ENCODE measurements at regions not wholly inside any gene's neighbourhood (a gene's known extent, or its start where the extent isn't known, plus 50 kb on each side); places are given as distances from the start of the nearest gene placed in this dataset.
"Not testable (repeated sequence)": the region's sequence is repeated elsewhere in the genome, so short reads cannot be mapped to it uniquely, and the experiment has no call there.

DNA sequence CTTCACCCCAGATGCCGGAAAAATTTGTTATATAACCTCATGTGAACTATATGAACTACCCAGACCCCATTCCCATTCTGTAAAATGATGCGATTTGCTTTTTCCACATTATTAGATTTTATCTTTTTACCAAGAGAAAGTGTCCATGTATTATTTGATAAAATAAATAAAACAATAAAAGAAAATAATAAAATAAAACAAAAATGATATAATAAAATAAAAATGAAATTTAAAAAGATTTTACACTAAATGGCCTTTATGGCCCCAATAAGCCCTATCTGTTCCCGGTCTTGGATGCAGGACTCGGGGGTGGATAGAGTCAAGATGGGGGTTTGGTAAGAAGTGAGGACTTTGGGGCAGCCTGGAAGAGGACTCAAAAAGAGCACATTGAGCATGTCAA lies 357.2 kb downstream of the MATN1 start:
- Mint-ChIP-seq H3K4me1 (peaks cover 18% of the 10 kb centered on the region), H3K9me3 (no peaks in the 10 kb centered on the region), H3K36me3 (no peaks in the 10 kb centered on the region), H3K27me3 (ENCODE audit: insufficient read depth, low read depth) (peaks cover 7% of the 10 kb centered on the region), H3K27ac (no peak overlapping the region), H3K4me3 (no peak overlapping the region)
- H3K9ac ChIP-seq: no peak overlapping the region
- no peaks in the 10 kb centered on the region for H3K79me2 ChIP-seq (ENCODE audit: low read depth)
- H3K27ac ChIP-seq: no peak overlapping the region
- H4K20me1 ChIP-seq (ENCODE audit: low read depth): no peaks in the 10 kb centered on the region
- no peak overlapping the region for H3K4me3 ChIP-seq
- no peak overlapping the region for H3K4me2 ChIP-seq
- H3K36me3 ChIP-seq: no peaks in the 10 kb centered on the region
- H3K4me1 ChIP-seq: peaks cover 17% of the 10 kb centered on the region
- H3F3A ChIP-seq (ENCODE audit: low read depth): no peaks in the 10 kb centered on the region
- no peaks in the 10 kb centered on the region for H3K27me3 ChIP-seq
- no peaks in the 10 kb centered on the region for H3K9me3 ChIP-seq (ENCODE audit: low read depth)
- TF ChIP-seq, protein P1, sequence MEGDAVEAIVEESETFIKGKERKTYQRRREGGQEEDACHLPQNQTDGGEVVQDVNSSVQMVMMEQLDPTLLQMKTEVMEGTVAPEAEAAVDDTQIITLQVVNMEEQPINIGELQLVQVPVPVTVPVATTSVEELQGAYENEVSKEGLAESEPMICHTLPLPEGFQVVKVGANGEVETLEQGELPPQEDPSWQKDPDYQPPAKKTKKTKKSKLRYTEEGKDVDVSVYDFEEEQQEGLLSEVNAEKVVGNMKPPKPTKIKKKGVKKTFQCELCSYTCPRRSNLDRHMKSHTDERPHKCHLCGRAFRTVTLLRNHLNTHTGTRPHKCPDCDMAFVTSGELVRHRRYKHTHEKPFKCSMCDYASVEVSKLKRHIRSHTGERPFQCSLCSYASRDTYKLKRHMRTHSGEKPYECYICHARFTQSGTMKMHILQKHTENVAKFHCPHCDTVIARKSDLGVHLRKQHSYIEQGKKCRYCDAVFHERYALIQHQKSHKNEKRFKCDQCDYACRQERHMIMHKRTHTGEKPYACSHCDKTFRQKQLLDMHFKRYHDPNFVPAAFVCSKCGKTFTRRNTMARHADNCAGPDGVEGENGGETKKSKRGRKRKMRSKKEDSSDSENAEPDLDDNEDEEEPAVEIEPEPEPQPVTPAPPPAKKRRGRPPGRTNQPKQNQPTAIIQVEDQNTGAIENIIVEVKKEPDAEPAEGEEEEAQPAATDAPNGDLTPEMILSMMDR (IDR thresholded peaks at IDR 0.05): no peak
- TF ChIP-seq EZH2 (IDR thresholded peaks at IDR 0.05): no peak
- no peak for TF ChIP-seq EZH2phosphoT487 (IDR thresholded peaks at IDR 0.05)
- no peak overlapping the region for H2AFZ ChIP-seq (replicated peaks)
- no peak for DNase-seq (ENCODE audit: low spot score)

GRCh38 chr1:30365596-30365995 lies 357.8 kb downstream of the MATN1 start:
- Mint-ChIP-seq H3K9me3 (no peaks in the 10 kb centered on the region), H3K36me3 (no peaks in the 10 kb centered on the region), H3K27me3 (ENCODE audit: insufficient read depth, low read depth) (peaks cover 5% of the 10 kb centered on the region), H3K27ac (no peak overlapping the region), H3K4me1 (peaks cover 18% of the 10 kb centered on the region), H3K4me3 (no peak overlapping the region)
- TF ChIP-seq, protein P1 (IDR thresholded peaks at IDR 0.05): no peak
- no peak for TF ChIP-seq EZH2 (IDR thresholded peaks at IDR 0.05)
- TF ChIP-seq EZH2phosphoT487 (IDR thresholded peaks at IDR 0.05): no peak
- no peaks in the 10 kb centered on the region for H3K27me3 ChIP-seq
- H3K4me2 ChIP-seq: no peak overlapping the region
- H3K9ac ChIP-seq: no peak overlapping the region
- no peaks in the 10 kb centered on the region for H3F3A ChIP-seq (ENCODE audit: low read depth)
- H3K4me1 ChIP-seq: peaks cover 17% of the 10 kb centered on the region
- H3K79me2 ChIP-seq (ENCODE audit: low read depth): no peaks in the 10 kb centered on the region
- H2AFZ ChIP-seq (replicated peaks): no peak overlapping the region
- H3K9me3 ChIP-seq (ENCODE audit: low read depth): no peaks in the 10 kb centered on the region
- H3K36me3 ChIP-seq: no peaks in the 10 kb centered on the region
- no peaks in the 10 kb centered on the region for H4K20me1 ChIP-seq (ENCODE audit: low read depth)
- DNase-seq (ENCODE audit: low spot score): no peak
- no peak overlapping the region for H3K27ac ChIP-seq
- H3K4me3 ChIP-seq: no peak overlapping the region

DNA sequence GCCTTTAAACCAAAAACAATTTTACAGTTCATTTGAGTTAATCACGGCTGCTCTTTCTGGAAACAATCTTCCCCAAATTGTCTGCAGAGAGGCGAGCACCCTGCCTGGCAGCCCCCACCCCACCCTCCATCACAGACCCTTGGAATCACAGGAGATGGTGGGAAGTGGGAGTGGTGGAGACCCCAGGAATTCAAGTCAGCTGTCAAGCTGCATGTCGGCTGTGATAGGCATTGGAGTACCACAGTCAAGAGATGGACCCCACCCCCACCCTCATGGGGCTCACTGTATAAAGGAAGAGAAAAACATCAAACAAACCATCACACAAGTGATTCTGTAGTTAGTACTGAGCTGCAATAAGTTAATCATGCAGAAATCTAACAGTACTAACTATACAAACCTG lies 360.4 kb downstream of the MATN1 start:
- Histone ChIP-seq H3F3A (ENCODE audit: low read depth) (no peaks in the 10 kb centered on the region), H4K20me1 (ENCODE audit: low read depth) (no peaks in the 10 kb centered on the region), H3K4me2 (no peak overlapping the region), H3K4me1 (peaks cover 26% of the 10 kb centered on the region), H3K4me3 (no peak overlapping the region), H3K79me2 (ENCODE audit: low read depth) (no peaks in the 10 kb centered on the region), H3K27ac (no peak overlapping the region), H3K36me3 (no peaks in the 10 kb centered on the region), H2AFZ (replicated peaks) (no peak overlapping the region), H3K9me3 (ENCODE audit: low read depth) (no peaks in the 10 kb centered on the region), H3K9ac (no peak overlapping the region), H3K27me3 (no peaks in the 10 kb centered on the region)
- Mint-ChIP-seq H3K4me1 (peaks cover 18% of the 10 kb centered on the region), H3K4me3 (no peak overlapping the region), H3K27me3 (ENCODE audit: insufficient read depth, low read depth) (peaks cover 7% of the 10 kb centered on the region), H3K27ac (no peak overlapping the region), H3K9me3 (no peaks in the 10 kb centered on the region), H3K36me3 (no peaks in the 10 kb centered on the region)
- TF ChIP-seq EZH2 (IDR thresholded peaks at IDR 0.05): no peak
- DNase-seq (ENCODE audit: low spot score): no peak

DNA sequence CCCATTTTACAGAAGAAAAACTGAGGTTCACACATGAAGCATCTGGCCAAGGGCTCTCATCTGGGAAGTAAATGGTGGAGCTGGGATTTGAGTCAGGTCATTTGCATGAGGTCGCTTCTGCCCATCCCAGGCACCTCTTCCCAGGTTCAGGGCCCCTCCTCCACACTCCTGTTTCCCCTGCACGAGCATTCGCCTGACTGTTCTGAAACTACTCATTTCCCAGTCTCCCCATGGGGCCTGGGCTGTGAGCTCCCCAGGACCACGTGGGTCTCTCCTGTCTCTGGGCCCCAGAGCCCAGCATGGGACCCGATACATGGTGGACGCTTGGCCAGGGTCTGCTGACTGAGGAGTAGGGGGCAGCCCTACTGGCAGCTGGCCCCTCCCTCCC lies 360.8 kb downstream of the MATN1 start:
- H4K20me1 ChIP-seq (ENCODE audit: low read depth): no peaks in the 10 kb centered on the region
- Mint-ChIP-seq H3K27me3 (ENCODE audit: insufficient read depth, low read depth) (peaks cover 7% of the 10 kb centered on the region), H3K36me3 (no peaks in the 10 kb centered on the region), H3K4me1 (peaks cover 18% of the 10 kb centered on the region), H3K9me3 (no peaks in the 10 kb centered on the region), H3K27ac (no peak overlapping the region), H3K4me3 (no peak overlapping the region)
- no peak overlapping the region for H3K9ac ChIP-seq
- H3K4me2 ChIP-seq: no peak overlapping the region
- H3K9me3 ChIP-seq (ENCODE audit: low read depth): no peaks in the 10 kb centered on the region
- no peak overlapping the region for H2AFZ ChIP-seq (replicated peaks)
- no peak for DNase-seq (ENCODE audit: low spot score)
- no peaks in the 10 kb centered on the region for H3F3A ChIP-seq (ENCODE audit: low read depth)
- no peak for TF ChIP-seq EZH2 (IDR thresholded peaks at IDR 0.05)
- TF ChIP-seq, protein P1 (IDR thresholded peaks at IDR 0.05): no peak
- no peak for TF ChIP-seq EZH2phosphoT487 (IDR thresholded peaks at IDR 0.05)
- peaks cover 28% of the 10 kb centered on the region for H3K4me1 ChIP-seq
- H3K36me3 ChIP-seq: no peaks in the 10 kb centered on the region
- H3K27me3 ChIP-seq: no peaks in the 10 kb centered on the region
- no peaks in the 10 kb centered on the region for H3K79me2 ChIP-seq (ENCODE audit: low read depth)
- H3K4me3 ChIP-seq: no peak overlapping the region
- no peak overlapping the region for H3K27ac ChIP-seq

GRCh38 chr1:30361890-30362602 lies 361.3 kb downstream of the MATN1 start:
- H3F3A ChIP-seq (ENCODE audit: low read depth); H3K79me2 ChIP-seq (ENCODE audit: low read depth); DNase-seq (ENCODE audit: low spot score); H3K4me3 ChIP-seq; H2AFZ ChIP-seq (replicated peaks); H4K20me1 ChIP-seq (ENCODE audit: low read depth); H3K27ac ChIP-seq; H3K27me3 Mint-ChIP-seq (ENCODE audit: insufficient read depth, low read depth); H3K36me3 Mint-ChIP-seq; H3K9ac ChIP-seq; H3K4me2 ChIP-seq; H3K27me3 ChIP-seq; H3K9me3 Mint-ChIP-seq; H3K36me3 ChIP-seq; H3K9me3 ChIP-seq (ENCODE audit: low read depth): not testable (repeated sequence)
- H3K27ac Mint-ChIP-seq: peak overlapping the region; percentile 76
- peak overlapping the region; percentile 33 for H3K4me3 Mint-ChIP-seq
- H3K4me1 ChIP-seq: peaks cover 28% of the 10 kb centered on the region
- H3K4me1 Mint-ChIP-seq: peaks cover 18% of the 10 kb centered on the region

Data from neural progenitor cell (in vitro differentiated cells).